ENCODE measurements at regions not wholly inside any gene's neighbourhood (a gene's known extent, or its start where the extent isn't known, plus 50 kb on each side); places are given as distances from the start of the nearest gene placed in this dataset.

DNA sequence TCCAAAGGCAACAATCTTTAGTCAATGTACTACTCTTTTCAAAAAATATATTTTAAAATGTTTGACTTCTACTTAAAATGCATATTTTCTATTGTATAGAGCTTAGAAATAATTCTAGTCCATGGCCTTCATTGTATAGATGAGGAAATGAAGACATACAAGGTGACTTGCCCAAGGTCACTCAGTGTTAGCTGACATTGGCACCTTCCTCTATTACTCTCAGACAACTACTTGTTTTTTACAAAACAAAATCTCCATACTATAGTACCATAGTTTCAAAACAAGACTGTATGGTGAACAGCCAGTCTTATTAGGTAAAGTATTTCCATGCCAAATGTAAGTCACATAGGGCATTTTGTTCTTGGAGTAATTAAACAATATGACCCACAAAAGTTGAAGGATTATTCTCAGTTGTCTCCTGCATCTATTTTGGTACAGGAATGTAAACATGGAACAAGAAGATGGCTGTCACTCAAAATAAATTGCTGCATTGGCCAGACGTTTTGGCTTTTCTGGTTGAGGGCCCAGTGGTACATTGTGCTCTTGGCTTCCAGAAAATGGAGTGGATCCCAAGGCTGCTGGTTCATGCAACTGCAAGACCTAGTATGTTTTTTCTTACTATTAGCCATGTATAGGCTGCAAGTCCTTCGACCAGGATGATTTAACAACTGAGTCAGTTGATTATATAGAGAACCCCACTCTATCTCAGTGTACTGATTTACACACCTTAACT is 54.3 kb upstream of the NOX3 start:
- H3K9me3 ChIP-seq, result no peaks in the 10 kb centered on the region
- H3K4me1 ChIP-seq, result no peaks in the 10 kb centered on the region
- intact Hi-C loops (cut with DNase I; ENCODE audit: low total_unique reads) (no loop called here), in situ Hi-C loops (cut with MboI; ENCODE audit: low pct_ligation_motif_present in 1 of 4, low pct_unique_long_range_greater_than_20kb in 1 of 4, low sequenced_read_pairs in 3 of 4) (no loop called here)
- H3K4me3 ChIP-seq, result no peak overlapping the region
- H3K36me3 ChIP-seq, result no peaks in the 10 kb centered on the region
- WGBS, 2 donors (ENCODE audit: low coverage in 1 of 2), result 20 to 70% methylated on average over 1 to 2 of the region's 2 CpGs
- DNase-seq, result no peak
- no peaks in the 10 kb centered on the region for H3K27me3 ChIP-seq
- TF ChIP-seq POLR2AphosphoS5 (IDR thresholded peaks at IDR 0.05), result no peak
- TF ChIP-seq EP300 (IDR thresholded peaks at IDR 0.05; ENCODE audit: low read depth), result no peak
- no peak for TF ChIP-seq POLR2A (IDR thresholded peaks at IDR 0.05)
- TF ChIP-seq, protein P1, sequence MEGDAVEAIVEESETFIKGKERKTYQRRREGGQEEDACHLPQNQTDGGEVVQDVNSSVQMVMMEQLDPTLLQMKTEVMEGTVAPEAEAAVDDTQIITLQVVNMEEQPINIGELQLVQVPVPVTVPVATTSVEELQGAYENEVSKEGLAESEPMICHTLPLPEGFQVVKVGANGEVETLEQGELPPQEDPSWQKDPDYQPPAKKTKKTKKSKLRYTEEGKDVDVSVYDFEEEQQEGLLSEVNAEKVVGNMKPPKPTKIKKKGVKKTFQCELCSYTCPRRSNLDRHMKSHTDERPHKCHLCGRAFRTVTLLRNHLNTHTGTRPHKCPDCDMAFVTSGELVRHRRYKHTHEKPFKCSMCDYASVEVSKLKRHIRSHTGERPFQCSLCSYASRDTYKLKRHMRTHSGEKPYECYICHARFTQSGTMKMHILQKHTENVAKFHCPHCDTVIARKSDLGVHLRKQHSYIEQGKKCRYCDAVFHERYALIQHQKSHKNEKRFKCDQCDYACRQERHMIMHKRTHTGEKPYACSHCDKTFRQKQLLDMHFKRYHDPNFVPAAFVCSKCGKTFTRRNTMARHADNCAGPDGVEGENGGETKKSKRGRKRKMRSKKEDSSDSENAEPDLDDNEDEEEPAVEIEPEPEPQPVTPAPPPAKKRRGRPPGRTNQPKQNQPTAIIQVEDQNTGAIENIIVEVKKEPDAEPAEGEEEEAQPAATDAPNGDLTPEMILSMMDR (IDR thresholded peaks at IDR 0.05), result no peak
- H3K27ac ChIP-seq, result no peak overlapping the region

DNA sequence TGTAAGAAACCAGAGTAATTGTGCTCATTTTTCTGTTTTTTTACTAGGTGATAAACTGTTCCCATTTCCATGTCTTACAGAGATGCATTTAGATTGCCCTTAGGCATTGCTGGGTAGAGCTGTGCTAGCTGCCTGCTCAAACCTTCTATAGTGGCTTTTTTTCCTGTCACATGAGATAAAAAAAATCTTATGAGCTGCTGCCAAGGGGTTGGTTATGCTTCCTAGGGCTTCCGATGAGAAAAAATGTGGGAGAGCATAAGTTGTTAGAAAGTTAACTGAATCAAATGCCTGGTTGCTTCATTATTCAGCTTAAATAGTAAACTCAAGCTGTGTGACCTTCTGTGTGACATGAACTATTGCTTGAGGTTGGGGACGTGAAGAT is 50.0 kb upstream of the NOX3 start:
- no peak for DNase-seq
- Histone ChIP-seq H3K4me3 (no peak overlapping the region), H3K9me3 (peaks cover 0 to 4% of the 10 kb centered on the region in 2 donors), H3K36me3 (no peaks in the 10 kb centered on the region), H3K27me3 (no peaks in the 10 kb centered on the region), H3K27ac (no peak overlapping the region), H3K4me1 (no peaks in the 10 kb centered on the region)
- TF ChIP-seq POLR2A (IDR thresholded peaks at IDR 0.05), result no peak
- no peak for TF ChIP-seq POLR2AphosphoS5 (IDR thresholded peaks at IDR 0.05)
- TF ChIP-seq EP300 (IDR thresholded peaks at IDR 0.05; ENCODE audit: low read depth), result no peak
- TF ChIP-seq, protein P1 (IDR thresholded peaks at IDR 0.05), result no peak
- WGBS, 2 donors (ENCODE audit: low coverage in 1 of 2), result 72 to 75% methylated on average over 2 of the region's 2 CpGs
- intact Hi-C loops (cut with DNase I; ENCODE audit: low total_unique reads) (no loop called here), in situ Hi-C loops (cut with MboI; ENCODE audit: low pct_ligation_motif_present in 1 of 4, low pct_unique_long_range_greater_than_20kb in 1 of 4, low sequenced_read_pairs in 3 of 4) (no loop called here)

Small RNA genes lying in the stretch of these regions (small RNA-seq; reads per million reads assigned to genes)
- gene MIR1202, result 0 reads per million in 4 donors
- gene RNU7-152P, result 0 reads per million in 4 donors
- 0 reads per million in 4 donors for gene SNORD28B
